ENCODE measurements at regions not wholly inside any gene's neighbourhood (a gene's known extent, or its start where the extent isn't known, plus 50 kb on each side); places are given as distances from the start of the nearest gene placed in this dataset.

- Histone ChIP-seq H3K9me3 (no peaks in the 10 kb centered on the region), H3K36me3 (no peaks in the 10 kb centered on the region), H3K4me1 (replicated peaks) (no peaks in the 10 kb centered on the region), H3K27me3 (replicated peaks; ENCODE audit: insufficient read depth) (no peaks in the 10 kb centered on the region), H3K4me3 (no peak overlapping the region), H3K27ac (no peak overlapping the region)
- WGBS, result 57% methylated on average over 2 of the region's 2 CpGs
- TF ChIP-seq POLR2A (IDR thresholded peaks at IDR 0.05) (no peak), CTCF (IDR thresholded peaks at IDR 0.05) (no peak), POLR2AphosphoS5 (IDR thresholded peaks at IDR 0.05) (no peak)
- intact Hi-C loops (cut with DNase I), result no loop called here
- DNase-seq (ENCODE audit: low spot score), result no peak
These were observed 368.6 kb upstream of the TFPI start for GRCh38 chr2:187922846-187923245.

GRCh38 chr2:187924293-187924692 is 367.4 kb upstream of the GULP1 start:
- intact Hi-C loops (cut with DNase I), result no loop called here
- no peak overlapping the region for H3K27ac ChIP-seq
- no peaks in the 10 kb centered on the region for H3K9me3 ChIP-seq
- no peaks in the 10 kb centered on the region for H3K4me1 ChIP-seq (replicated peaks)
- TF ChIP-seq POLR2AphosphoS5 (IDR thresholded peaks at IDR 0.05), result peak; percentile 43
- no peak for TF ChIP-seq CTCF (IDR thresholded peaks at IDR 0.05)
- no peak for TF ChIP-seq POLR2A (IDR thresholded peaks at IDR 0.05)
- no peaks in the 10 kb centered on the region for H3K27me3 ChIP-seq (replicated peaks; ENCODE audit: insufficient read depth)
- DNase-seq (ENCODE audit: low spot score), result peak; percentile 10
- H3K36me3 ChIP-seq, result no peaks in the 10 kb centered on the region
- no peak overlapping the region for H3K4me3 ChIP-seq

- Histone ChIP-seq H3K27ac (no peak overlapping the region), H3K4me1 (replicated peaks) (no peaks in the 10 kb centered on the region), H3K4me3 (no peak overlapping the region), H3K36me3 (no peaks in the 10 kb centered on the region), H3K27me3 (replicated peaks; ENCODE audit: insufficient read depth) (no peaks in the 10 kb centered on the region), H3K9me3 (no peaks in the 10 kb centered on the region)
- TF ChIP-seq CTCF (IDR thresholded peaks at IDR 0.05), result no peak
- 87% methylated on average over 6 of the region's 6 CpGs for WGBS
- no peak for DNase-seq (ENCODE audit: low spot score)
- intact Hi-C loops (cut with DNase I), result no loop called here
These were observed 357.4 kb upstream of the GULP1 start for GRCh38 chr2:187934236-187934635.

GRCh38 chr2:187934692-187935091 is 357.0 kb upstream of the GULP1 start:
- 93% methylated on average over 4 of the region's 4 CpGs for WGBS
- no peaks in the 10 kb centered on the region for H3K9me3 ChIP-seq
- H3K4me3 ChIP-seq, result no peak overlapping the region
- TF ChIP-seq POLR2AphosphoS5 (IDR thresholded peaks at IDR 0.05) (no peak), POLR2A (IDR thresholded peaks at IDR 0.05) (no peak), CTCF (IDR thresholded peaks at IDR 0.05) (no peak)
- no peaks in the 10 kb centered on the region for H3K36me3 ChIP-seq
- no peaks in the 10 kb centered on the region for H3K27me3 ChIP-seq (replicated peaks; ENCODE audit: insufficient read depth)
- no peak for DNase-seq (ENCODE audit: low spot score)
- intact Hi-C loops (cut with DNase I), result no loop called here
- no peak overlapping the region for H3K27ac ChIP-seq
- no peaks in the 10 kb centered on the region for H3K4me1 ChIP-seq (replicated peaks)

GRCh38 chr2:187935126-187935525 is 356.5 kb upstream of the GULP1 start:
- TF ChIP-seq POLR2AphosphoS5 (IDR thresholded peaks at IDR 0.05) (no peak), POLR2A (IDR thresholded peaks at IDR 0.05) (no peak), CTCF (IDR thresholded peaks at IDR 0.05) (no peak)
- Histone ChIP-seq H3K27me3 (replicated peaks; ENCODE audit: insufficient read depth) (no peaks in the 10 kb centered on the region), H3K36me3 (no peaks in the 10 kb centered on the region), H3K27ac (no peak overlapping the region), H3K4me1 (replicated peaks) (no peaks in the 10 kb centered on the region), H3K4me3 (no peak overlapping the region), H3K9me3 (no peaks in the 10 kb centered on the region)
- intact Hi-C loops (cut with DNase I), result no loop called here
- WGBS, result 91% methylated on average over 6 of the region's 6 CpGs
- no peak for DNase-seq (ENCODE audit: low spot score)
